ENCODE measurements at regions not wholly inside any gene's neighbourhood (a gene's known extent, or its start where the extent isn't known, plus 50 kb on each side); places are given as distances from the start of the nearest gene placed in this dataset.

- no peak for DNase-seq (ENCODE audit: low read depth)
- H3K4me3 ChIP-seq (ENCODE audit: low read depth, low read length), result no peak overlapping the region
- no peak for TF ChIP-seq CTCF (IDR thresholded peaks at IDR 0.05; ENCODE audit: insufficient read depth, low read length)
Observed at GRCh38 chr6:139568151-139568955, 193.9 kb upstream of the CITED2 start.

GRCh38 chr6:139567095-139567494 lies 192.6 kb upstream of the CITED2 start:
- no peak for DNase-seq (ENCODE audit: low read depth)
- TF ChIP-seq CTCF (IDR thresholded peaks at IDR 0.05; ENCODE audit: insufficient read depth, low read length), result no peak
- H3K4me3 ChIP-seq (ENCODE audit: low read depth, low read length), result no peak overlapping the region

GRCh38 chr6:139565591-139565990 lies 191.1 kb upstream of the CITED2 start:
- TF ChIP-seq CTCF (IDR thresholded peaks at IDR 0.05; ENCODE audit: insufficient read depth, low read length), result no peak
- DNase-seq (ENCODE audit: low read depth), result no peak
- H3K4me3 ChIP-seq (ENCODE audit: low read depth, low read length), result no peak overlapping the region

- H3K4me3 ChIP-seq (ENCODE audit: low read depth, low read length), result no peak overlapping the region
- TF ChIP-seq CTCF (IDR thresholded peaks at IDR 0.05; ENCODE audit: insufficient read depth, low read length), result no peak
- DNase-seq (ENCODE audit: low read depth), result no peak
Observed at GRCh38 chr6:139557547-139557946, 183.1 kb upstream of the CITED2 start.

DNA sequence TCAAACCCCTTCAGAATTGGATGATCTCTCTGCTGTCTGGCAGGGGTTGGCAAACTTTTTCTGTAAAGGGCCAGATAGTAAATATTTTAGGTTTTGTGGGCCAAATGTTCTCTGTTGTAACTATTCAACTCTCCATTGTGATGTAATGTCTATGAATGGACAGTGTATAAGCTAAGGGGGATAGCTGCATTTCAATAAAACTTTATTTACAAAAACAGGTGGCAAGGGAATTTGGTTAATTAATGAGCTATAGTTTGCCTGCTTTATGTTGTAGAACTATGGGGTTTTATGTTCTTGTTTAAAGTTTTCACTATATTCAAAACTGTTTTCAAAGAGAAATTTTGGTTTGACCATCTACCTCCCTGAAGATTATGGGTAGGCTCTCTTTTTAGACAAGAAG lies 182.1 kb upstream of the CITED2 start:
- DNase-seq (ENCODE audit: low read depth), result no peak
- no peak for TF ChIP-seq CTCF (IDR thresholded peaks at IDR 0.05; ENCODE audit: insufficient read depth, low read length)
- H3K4me3 ChIP-seq (ENCODE audit: low read depth, low read length), result no peak overlapping the region

DNA sequence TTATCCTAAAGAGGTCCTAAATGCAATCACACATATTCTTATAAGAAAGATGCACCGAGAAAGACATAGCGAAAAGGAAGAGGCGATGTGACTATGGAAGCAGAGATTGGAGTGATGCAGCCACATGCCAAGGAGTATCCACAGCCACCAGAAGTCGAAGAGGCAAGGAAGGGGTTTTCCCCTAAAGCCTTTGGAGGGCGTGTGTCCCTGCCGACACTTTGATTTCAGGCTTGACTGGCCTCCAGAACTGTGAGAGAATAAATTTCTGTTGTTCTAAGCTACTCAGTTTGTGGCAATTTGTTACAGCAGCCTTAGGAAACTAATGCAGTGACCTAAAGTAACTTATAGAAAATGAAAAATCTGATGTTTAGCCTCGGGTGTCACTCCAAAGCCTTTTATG lies 179.5 kb upstream of the CITED2 start:
- no peak overlapping the region for H3K4me3 ChIP-seq (ENCODE audit: low read depth, low read length)
- no peak for TF ChIP-seq CTCF (IDR thresholded peaks at IDR 0.05; ENCODE audit: insufficient read depth, low read length)
- no peak for DNase-seq (ENCODE audit: low read depth)

- no peak for DNase-seq (ENCODE audit: low read depth)
- no peak for TF ChIP-seq CTCF (IDR thresholded peaks at IDR 0.05; ENCODE audit: insufficient read depth, low read length)
- H3K4me3 ChIP-seq (ENCODE audit: low read depth, low read length), result no peak overlapping the region
Observed at GRCh38 chr6:139551376-139551775, 176.9 kb upstream of the CITED2 start.
